DND-41 (cell line): ENCODE measurements at regions not wholly inside any gene's neighbourhood (a gene's known extent, or its start where the extent isn't known, plus 50 kb on each side); places are given as distances from the start of the nearest gene placed in this dataset.

Source experiments
- ATAC-seq: fragments of 200-7000 bp; cut with Tn5 transposase; 3 replicates; pipeline ENCODE4 v1.9.1; 2021; ENCODE audit warnings: low read depth; ENCODE audit not compliant: insufficient read depth
- DNase-seq: peaks from one replicate; pipeline ENCODE4 v3.0.0-alpha.2; 2020
- H2AFZ ChIP-seq: 2 replicates; pipeline ENCODE4 v1.6.0; 2012; ENCODE audit warnings: low read depth, low read length
- H3K27ac ChIP-seq: 2 replicates; pipeline ENCODE4 v1.5.1; 2012; ENCODE audit warnings: low read length, inconsistent platforms
- H3K27me3 ChIP-seq: fragments of 200-600 bp; sonication (generic); 2 replicates; pipeline ENCODE4 v1.6.0; 2012; ENCODE audit warnings: low read length, mild to moderate bottlenecking, inconsistent platforms; ENCODE audit not compliant: insufficient read depth, poor library complexity
- H3K36me3 ChIP-seq: 2 replicates; pipeline ENCODE4 v1.5.1; 2012; ENCODE audit warnings: low read length, inconsistent platforms; ENCODE audit not compliant: insufficient read depth
- H3K4me1 ChIP-seq: 2 replicates; pipeline ENCODE4 v1.5.1; 2012; ENCODE audit warnings: mild to moderate bottlenecking, low read length; ENCODE audit not compliant: insufficient read depth
- H3K4me2 ChIP-seq: 2 replicates; pipeline ENCODE4 v1.6.0; 2012; ENCODE audit warnings: mild to moderate bottlenecking, moderate library complexity, low read length, inconsistent platforms; ENCODE audit not compliant: insufficient read depth
- H3K4me3 ChIP-seq, 2 experiments: fragments of 200-600 bp in 1 of 2; shearing (Covaris generic) in 1 of 2; 2 replicates each; pipeline ENCODE4 v1.5.1; 2012 to 2016; ENCODE audit warnings: inconsistent platforms in 2 of 2, low read length in 2 of 2, mild to moderate bottlenecking in 2 of 2, low read depth in 1 of 2, moderate library complexity in 1 of 2
- H3K79me2 ChIP-seq: 2 replicates; pipeline ENCODE4 v1.6.0; 2012; ENCODE audit warnings: low read length, inconsistent platforms; ENCODE audit not compliant: insufficient read depth
- H3K9ac ChIP-seq: 2 replicates; pipeline ENCODE4 v1.6.0; 2012; ENCODE audit warnings: low read depth, mild to moderate bottlenecking, inconsistent platforms, low read length, moderate library complexity
- H3K9me3 ChIP-seq: 2 replicates; pipeline ENCODE4 v1.5.1; 2012; ENCODE audit warnings: low read length, moderate library complexity, mild to moderate bottlenecking, inconsistent platforms; ENCODE audit not compliant: insufficient read depth, severe bottlenecking
- H4K20me1 ChIP-seq: 2 replicates; pipeline ENCODE4 v1.6.0; 2012; ENCODE audit warnings: low read length; ENCODE audit not compliant: insufficient read depth
- CTCF ChIP-seq: IDR thresholded peaks from 2 replicates; pipeline ENCODE4 v1.5.1; 2012; ENCODE audit warnings: borderline replicate concordance, low read length, moderate library complexity, mild to moderate bottlenecking; ENCODE audit not compliant: poor library complexity, severe bottlenecking; ENCODE audit errors: extremely low read depth
- EZH2 ChIP-seq: IDR thresholded peaks from 3 replicates; pipeline ENCODE4 v1.6.1; 2012; ENCODE audit warnings: borderline replicate concordance, low read depth, mild to moderate bottlenecking, moderate library complexity, low read length, inconsistent platforms; ENCODE audit not compliant: severe bottlenecking

GRCh38 chrX:26999634-27000033 is 463.5 kb downstream of the PPP4R3C start:
- Histone ChIP-seq H3K9me3 (no peaks in the 10 kb centered on the region), H3K4me1 (no peaks in the 10 kb centered on the region), H3K79me2 (no peaks in the 10 kb centered on the region), H2AFZ (no peak overlapping the region), H3K27me3 (no peaks in the 10 kb centered on the region), H3K9ac (no peak overlapping the region), H3K27ac (no peak overlapping the region), H3K4me2 (no peak overlapping the region), H3K36me3 (no peaks in the 10 kb centered on the region), H4K20me1 (no peaks in the 10 kb centered on the region), H3K4me3 (no peak overlapping the region)
- DNase-seq (no peak), ATAC-seq (no peak)
- TF ChIP-seq EZH2 (no peak), CTCF (no peak)

GRCh38 chrX:26958261-26958660 is 504.9 kb downstream of the PPP4R3C start:
- H3K36me3 ChIP-seq: no peaks in the 10 kb centered on the region
- H3K9me3 ChIP-seq: no peaks in the 10 kb centered on the region
- TF ChIP-seq CTCF: no peak
- no peak for TF ChIP-seq EZH2
- H2AFZ ChIP-seq: no peak overlapping the region
- DNase-seq (no peak), ATAC-seq (no peak)
- no peak overlapping the region for H3K4me2 ChIP-seq
- no peak overlapping the region for H3K27ac ChIP-seq
- no peaks in the 10 kb centered on the region for H4K20me1 ChIP-seq
- no peaks in the 10 kb centered on the region for H3K79me2 ChIP-seq
- H3K27me3 ChIP-seq: no peaks in the 10 kb centered on the region
- no peak overlapping the region for H3K4me3 ChIP-seq
- H3K4me1 ChIP-seq: no peaks in the 10 kb centered on the region
- H3K9ac ChIP-seq: no peak overlapping the region

- Histone ChIP-seq H3K36me3 (no peaks in the 10 kb centered on the region), H3K9me3 (no peaks in the 10 kb centered on the region), H4K20me1 (no peaks in the 10 kb centered on the region), H3K9ac (no peak overlapping the region), H3K27me3 (no peaks in the 10 kb centered on the region), H2AFZ (no peak overlapping the region), H3K4me1 (no peaks in the 10 kb centered on the region), H3K79me2 (no peaks in the 10 kb centered on the region), H3K4me3 (no peak overlapping the region), H3K4me2 (no peak overlapping the region), H3K27ac (no peak overlapping the region)
- ATAC-seq: no peak
- no peak for TF ChIP-seq CTCF
- no peak for TF ChIP-seq EZH2
- no peak for DNase-seq
These were observed 509.1 kb downstream of the PPP4R3C start for GRCh38 chrX:26954029-26954428.

GRCh38 chrX:26952213-26952612 is 510.9 kb downstream of the PPP4R3C start:
- Histone ChIP-seq H3K27ac (no peak overlapping the region), H3K79me2 (no peaks in the 10 kb centered on the region), H3K4me3 (no peak overlapping the region), H3K4me1 (no peaks in the 10 kb centered on the region), H3K9me3 (no peaks in the 10 kb centered on the region), H4K20me1 (no peaks in the 10 kb centered on the region), H3K4me2 (no peak overlapping the region), H3K9ac (no peak overlapping the region), H3K36me3 (no peaks in the 10 kb centered on the region), H2AFZ (no peak overlapping the region), H3K27me3 (no peaks in the 10 kb centered on the region)
- DNase-seq (no peak), ATAC-seq (no peak)
- TF ChIP-seq EZH2 (no peak), CTCF (no peak)
